K562 (cell line): ENCODE measurements at regions not wholly inside any gene's neighbourhood (a gene's known extent, or its start where the extent isn't known, plus 50 kb on each side); places are given as distances from the start of the nearest gene placed in this dataset.

Source experiments
- ATAC-seq: fragments of 200-7000 bp; cut with Tn5 transposase; 3 replicates; pipeline ENCODE4 v1.9.1; 2020; ENCODE audit warnings: moderate library complexity
- BruUV-seq: library from RNA; stranded (reverse); fragments of 400-500 nt; replicated peaks from 2 replicates; lab custom pipeline; 2021; lab: Mats Ljungman, UMichigan
- CTCF ChIA-PET: fragments of 300-600 bp; formaldehyde crosslinking; extraction: SDS; loops from one replicate; lab custom pipeline; 2021; ENCODE audit warnings: low intra/inter-chr PET ratio; lab: Yijun Ruan, JAX
- POLR2A ChIA-PET: fragments of 300-600, 350-650 bp; sonication (Branson Sonifier 250); formaldehyde crosslinking; extraction: SDS; loops from one replicate; lab custom pipeline; 2021; ENCODE audit warnings: antibody characterized with exemption, inconsistent platforms; lab: Yijun Ruan, JAX
- DNase-seq, 4 experiments: peaks; one replicate each; pipeline versions ENCODE4 v3.0.0 to v3.0.0-alpha.2; 2011 to 2018; ENCODE audit warnings: low spot score in 3 of 4, mixed read lengths in 3 of 4; ENCODE audit errors: extremely low read depth in 1 of 4
- FAIRE-seq: peaks from 2 replicates; lab custom pipeline; 2011; peaks lifted over from hg19 to GRCh38; lab: Jason Lieb, UNC
- H2AFZ ChIP-seq: 2 replicates; pipeline ENCODE4 v1.6.0; 2011; ENCODE audit warnings: low read depth, low read length, control low read depth, inconsistent platforms
- H3K27ac ChIP-seq: fragments of 200-600 bp; 3 replicates; pipeline ENCODE4 v1.8.0; 2011; ENCODE audit warnings: low read depth, mild to moderate bottlenecking, control low read depth, inconsistent platforms, low read length, moderate library complexity, mixed read lengths; ENCODE audit errors: extremely low read depth
- H3K27me3 ChIP-seq, 2 experiments: fragments of 300-600 bp in 1 of 2; 2 replicates in 1 of 2; 3 replicates in 1 of 2; pipeline versions ENCODE4 v1.6.0 to v1.8.0; 2011; ENCODE audit warnings: inconsistent platforms in 2 of 2, low read length in 2 of 2, mild to moderate bottlenecking in 1 of 2, mixed read lengths in 1 of 2, moderate library complexity in 1 of 2; ENCODE audit not compliant: control insufficient read depth in 2 of 2, insufficient read depth in 2 of 2
- H3K36me3 ChIP-seq: fragments of 300-600 bp; 3 replicates; pipeline ENCODE4 v1.8.0; 2011; ENCODE audit warnings: mild to moderate bottlenecking, low read length, inconsistent platforms; ENCODE audit not compliant: control insufficient read depth, insufficient read depth
- H3K4me1 ChIP-seq, 2 experiments: fragments of 200-600 bp in 1 of 2; replicated peaks in 1 of 2; 2 replicates in 1 of 2; 3 replicates in 1 of 2; pipeline versions ENCODE4 v1.5.1 to v1.8.0; 2011; ENCODE audit warnings: inconsistent platforms in 2 of 2, low read length in 2 of 2, mild to moderate bottlenecking in 1 of 2, mixed read lengths in 1 of 2, moderate library complexity in 1 of 2; ENCODE audit not compliant: control insufficient read depth in 2 of 2, insufficient read depth in 2 of 2
- H3K4me2 ChIP-seq: 2 replicates; pipeline ENCODE4 v1.6.1; 2011; ENCODE audit warnings: low read length, control low read depth, inconsistent platforms, mixed read lengths; ENCODE audit not compliant: insufficient read depth
- H3K4me3 ChIP-seq: fragments of 200-600 bp; sonication (generic), shearing (Covaris generic); 2 replicates; pipeline ENCODE4 v1.5.1; 2016; ENCODE audit warnings: control low read depth, inconsistent platforms
- H3K79me2 ChIP-seq: fragments of 200-600 bp; 3 replicates; pipeline ENCODE4 v1.8.0; 2011; ENCODE audit warnings: low read length, inconsistent platforms; ENCODE audit not compliant: control insufficient read depth, insufficient read depth
- H3K9ac ChIP-seq, 2 experiments: 2 replicates each; pipeline versions ENCODE4 v1.6.0 to v1.6.1; 2011; ENCODE audit warnings: low read depth in 2 of 2, low read length in 2 of 2, control low read depth in 1 of 2, inconsistent platforms in 1 of 2, mild to moderate bottlenecking in 1 of 2, mixed read lengths in 1 of 2; ENCODE audit not compliant: insufficient read depth in 1 of 2
- H3K9me1 ChIP-seq: one replicate; pipeline ENCODE4 v1.6.0; 2011; ENCODE audit warnings: inconsistent platforms, mild to moderate bottlenecking, low read length, moderate library complexity; ENCODE audit not compliant: control insufficient read depth, insufficient read depth
- H3K9me3 ChIP-seq: replicated peaks from 2 replicates; pipeline ENCODE4 v1.5.1; 2011; ENCODE audit warnings: low read depth, low read length, inconsistent platforms; ENCODE audit not compliant: control insufficient read depth, insufficient read depth
- H4K20me1 ChIP-seq: replicated peaks from 2 replicates; pipeline ENCODE4 v1.6.1; 2011; ENCODE audit warnings: low read length, inconsistent platforms, mixed read lengths; ENCODE audit not compliant: control insufficient read depth, insufficient read depth
- E2F6 ChIP-seq, 2 experiments: IDR thresholded peaks; 2 replicates each; pipeline ENCODE4 v1.6.1; 2011; ENCODE audit warnings: borderline replicate concordance in 1 of 2, control low read depth in 1 of 2, low read depth in 1 of 2, low read length in 1 of 2, mild to moderate bottlenecking in 1 of 2, mixed read lengths in 1 of 2, moderate library complexity in 1 of 2; ENCODE audit not compliant: insufficient read depth in 1 of 2, insufficient read length in 1 of 2, poor library complexity in 1 of 2, severe bottlenecking in 1 of 2; ENCODE audit errors: extremely low read depth in 1 of 2
- ERF ChIP-seq: fragments of 450-650 bp; formaldehyde crosslinking; IDR thresholded peaks from 2 replicates; pipeline ENCODE4 v1.4.0; 2020; ENCODE audit warnings: mild to moderate bottlenecking, mixed read lengths
- GMEB1 ChIP-seq: fragments of 250-450 bp; sonication (Bioruptor Pico); IDR thresholded peaks from 2 replicates; pipeline ENCODE4 v1.4.0; 2020; ENCODE audit warnings: mild to moderate bottlenecking
- HNRNPLL ChIP-seq: fragments of 200-400 bp; formaldehyde crosslinking; IDR thresholded peaks from 2 replicates; pipeline ENCODE4 v1.6.1; 2017; ENCODE audit warnings: low read length, low read depth, mild to moderate bottlenecking; ENCODE audit not compliant: poor library complexity, severe bottlenecking
- NFXL1 ChIP-seq: fragments of 450-650 bp; formaldehyde crosslinking; IDR thresholded peaks from 2 replicates; pipeline ENCODE4 v1.4.0; 2021; ENCODE audit warnings: mild to moderate bottlenecking
- SAFB ChIP-seq: fragments of 200-400 bp; formaldehyde crosslinking; IDR thresholded peaks from 2 replicates; pipeline ENCODE4 v1.6.1; 2017; ENCODE audit warnings: low read depth, low read length, borderline replicate concordance
- ZKSCAN8 ChIP-seq: fragments of 200-800 bp; sonication (Bioruptor generic); IDR thresholded peaks from 2 replicates; pipeline ENCODE4 v1.6.1; 2016; ENCODE audit warnings: missing genetic modification characterization, missing compliant biosample characterization
- ZNF324 ChIP-seq: fragments of 250-450 bp; sonication (Bioruptor Pico); IDR thresholded peaks from 2 replicates; pipeline ENCODE4 v1.4.0; 2020; ENCODE audit warnings: mild to moderate bottlenecking
- ZNF445 ChIP-seq: fragments of 250-450 bp; sonication (Bioruptor Pico); IDR thresholded peaks from 2 replicates; pipeline ENCODE4 v1.4.0; 2020; ENCODE audit warnings: low read depth, mild to moderate bottlenecking, moderate library complexity
- ZNF766 ChIP-seq: fragments of 200-800 bp; sonication (Bioruptor generic); conservative IDR thresholded peaks from 2 replicates; pipeline ENCODE4 v1.6.1; 2016; ENCODE audit warnings: missing genetic modification characterization, missing compliant biosample characterization
- WGBS: fragments of 100-300 bp; shearing (Covaris generic); methylation state at CpG from one replicate; pipeline ENCODE4 v1.1.6; 2016; ENCODE audit warnings: low coverage, mixed read lengths; ENCODE audit not compliant: insufficient coverage; ENCODE audit errors: missing lambda C conversion rate; 5-methylcytosine and 5-hydroxymethylcytosine counted together
- in situ Hi-C: fragments of 300-500 bp; cut with MboI; formaldehyde crosslinking; loops from 4 replicates; pipeline ENCODE4 v1.15.0; 2018; ENCODE audit warnings: inconsistent platforms, mixed read lengths
- intact Hi-C: fragments of 100-400 bp; cut with micrococcal nuclease; formaldehyde crosslinking; loops from 2 replicates; pipeline ENCODE4 v1.14.2; 2022

- TF ChIP-seq E2F6 (IDR thresholded peaks at IDR 0.05; ENCODE audit: borderline replicate concordance in 1 of 2, extremely low read depth in 1 of 2, insufficient read depth in 1 of 2, insufficient read length in 1 of 2, low read depth in 1 of 2, low read length in 1 of 2, poor library complexity in 1 of 2, severe bottlenecking in 1 of 2): no peak
- TF ChIP-seq NFXL1 (CRISPR knock-in tag): no peak
Observed at GRCh38 chr1:36606641-36607262, 124.0 kb upstream of the CSF3R start (continued).

DNA sequence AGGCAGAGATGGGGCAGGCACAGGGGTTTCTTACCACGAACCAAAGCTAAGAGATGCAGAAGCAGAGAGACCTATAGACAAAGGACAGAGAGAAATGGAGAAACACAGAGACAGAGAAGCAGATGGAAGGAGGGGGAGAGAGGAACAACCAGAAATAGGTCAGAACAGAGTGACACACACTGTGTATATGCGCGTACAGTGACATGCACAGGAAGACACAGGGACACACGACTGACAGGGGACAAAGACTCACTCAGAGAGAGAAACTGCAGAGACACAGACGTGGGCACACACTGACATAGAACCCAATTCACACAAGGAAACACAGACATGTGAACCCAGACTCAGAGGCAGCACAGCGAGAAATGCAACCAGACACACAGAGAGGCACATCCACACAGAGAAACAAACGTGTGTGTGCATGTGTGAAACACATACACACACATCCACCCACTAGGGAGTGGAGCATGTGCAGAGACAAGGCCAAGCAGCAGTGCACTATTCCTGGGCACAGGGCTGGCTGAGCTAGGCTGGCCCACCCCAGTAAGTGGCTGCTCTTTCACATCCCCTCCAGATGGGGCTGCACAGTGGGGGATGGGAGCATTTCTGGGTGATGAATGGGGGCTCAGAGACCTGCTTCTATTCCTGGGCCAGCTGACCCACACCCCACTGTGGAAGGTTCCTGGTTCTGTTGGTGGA lies 123.4 kb upstream of the CSF3R start:
- H3K9me3 ChIP-seq: no peaks in the 10 kb centered on the region
- BruUV-seq: no TSS peak
- intact Hi-C loops: no loop called here

More for the DNA sequence above, 123.4 kb upstream of the CSF3R start:
- in situ Hi-C loops: no loop called here
- peaks cover 0 to 5% of the 10 kb centered on the region in 2 experiments; a peak in 1 of 5 replicates for H3K27me3 ChIP-seq
- ChIA-PET POLR2A (interaction anchor here (0.5 to 0.7 kb wide), 2 partner anchors 55 to 91 kb away, joined by 3 read pairs; no protein-coding TSS in a partner anchor), CTCF (no interaction called here)
- H3K36me3 ChIP-seq: no peaks in the 10 kb centered on the region
- no peak overlapping the region for H3K27ac ChIP-seq
- FAIRE-seq: no peak
- no peaks in the 10 kb centered on the region; the same call in 1 of the 2 replicates for H4K20me1 ChIP-seq
- H3K9ac ChIP-seq: no peak overlapping the region
- DNase-seq: no peak
- no peak overlapping the region for H3K4me3 ChIP-seq
- TF ChIP-seq GMEB1 (CRISPR knock-in tag): no peak
- no peak for TF ChIP-seq ERF (CRISPR knock-in tag)
- no peak for TF ChIP-seq HNRNPLL
- no peak for TF ChIP-seq SAFB
- no peak for TF ChIP-seq ZNF766 (CRISPR knock-in tag)
- no peak for TF ChIP-seq ZNF324 (CRISPR knock-in tag)
- TF ChIP-seq ZKSCAN8 (CRISPR knock-in tag): no peak
- TF ChIP-seq ZNF445 (CRISPR knock-in tag): no peak
- H3K79me2 ChIP-seq: no peaks in the 10 kb centered on the region
- H3K4me2 ChIP-seq: no peak overlapping the region
- H3K4me1 ChIP-seq: no peaks in the 10 kb centered on the region
- ATAC-seq: no peak
- no peaks in the 10 kb centered on the region for H3K9me1 ChIP-seq
- H2AFZ ChIP-seq: no peak overlapping the region
- 2% methylated on average over 7 of the region's 7 CpGs for WGBS
